ENCODE measurements at regions not wholly inside any gene's neighbourhood (a gene's known extent, or its start where the extent isn't known, plus 50 kb on each side); places are given as distances from the start of the nearest gene placed in this dataset.

- Mint-ChIP-seq H3K9me3 (no peaks in the 10 kb centered on the region), H3K36me3 (ENCODE audit: low read depth) (no peaks in the 10 kb centered on the region), H3K27me3 (ENCODE audit: insufficient read depth) (peaks cover 2% of the 10 kb centered on the region; the same call in 1 of the 2 replicates), H3K27ac (no peak overlapping the region), H3K4me3 (no peak overlapping the region), H3K4me1 (ENCODE audit: low read depth) (peaks cover 6% of the 10 kb centered on the region; the same call in 1 of the 2 replicates)
- no peak for DNase-seq
- TF ChIP-seq, protein P1, sequence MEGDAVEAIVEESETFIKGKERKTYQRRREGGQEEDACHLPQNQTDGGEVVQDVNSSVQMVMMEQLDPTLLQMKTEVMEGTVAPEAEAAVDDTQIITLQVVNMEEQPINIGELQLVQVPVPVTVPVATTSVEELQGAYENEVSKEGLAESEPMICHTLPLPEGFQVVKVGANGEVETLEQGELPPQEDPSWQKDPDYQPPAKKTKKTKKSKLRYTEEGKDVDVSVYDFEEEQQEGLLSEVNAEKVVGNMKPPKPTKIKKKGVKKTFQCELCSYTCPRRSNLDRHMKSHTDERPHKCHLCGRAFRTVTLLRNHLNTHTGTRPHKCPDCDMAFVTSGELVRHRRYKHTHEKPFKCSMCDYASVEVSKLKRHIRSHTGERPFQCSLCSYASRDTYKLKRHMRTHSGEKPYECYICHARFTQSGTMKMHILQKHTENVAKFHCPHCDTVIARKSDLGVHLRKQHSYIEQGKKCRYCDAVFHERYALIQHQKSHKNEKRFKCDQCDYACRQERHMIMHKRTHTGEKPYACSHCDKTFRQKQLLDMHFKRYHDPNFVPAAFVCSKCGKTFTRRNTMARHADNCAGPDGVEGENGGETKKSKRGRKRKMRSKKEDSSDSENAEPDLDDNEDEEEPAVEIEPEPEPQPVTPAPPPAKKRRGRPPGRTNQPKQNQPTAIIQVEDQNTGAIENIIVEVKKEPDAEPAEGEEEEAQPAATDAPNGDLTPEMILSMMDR (IDR thresholded peaks at IDR 0.05) = no peak
Observed at GRCh38 chr3:63228087-63228486, 50.0 kb upstream of the SYNPR start.

Measured in HFFc6 (cell line).